Breast epithelium (tissue), 4 donors: ENCODE measurements at regions not wholly inside any gene's neighbourhood (a gene's known extent, or its start where the extent isn't known, plus 50 kb on each side); places are given as distances from the start of the nearest gene placed in this dataset.

ENCODE experiments used
- DNase-seq, 2 donors: peaks; one replicate each; pipeline ENCODE4 v3.0.0-alpha.2; 2019; ENCODE audit warnings: low spot score in 2 of 2
- H3K27ac ChIP-seq, 2 donors: fragments of 200-600 bp; sonication (generic) in 1 of 2; one replicate each; pipeline ENCODE4 v1.5.1; 2016 to 2019; ENCODE audit warnings: mild to moderate bottlenecking in 1 of 2
- H3K27me3 ChIP-seq, 2 donors: fragments of 200-600 bp; sonication (generic) in 1 of 2; one replicate each; pipeline versions ENCODE4 v1.5.1 to v1.6.0; 2017 to 2019; ENCODE audit warnings: control low read depth in 1 of 2, mild to moderate bottlenecking in 1 of 2
- H3K36me3 ChIP-seq: fragments of 200-600 bp; one replicate; pipeline ENCODE4 v1.5.1; 2019
- H3K4me1 ChIP-seq, 2 donors: fragments of 200-600 bp; sonication (generic); one replicate each; pipeline ENCODE4 v1.5.1; 2016 to 2019; ENCODE audit warnings: control low read depth in 1 of 2
- H3K4me3 ChIP-seq, 3 donors: fragments of 200-600 bp; sonication (generic); 1 replicate in 2 of 3; 2 replicates in 1 of 3; pipeline ENCODE4 v1.5.1; 2016 to 2019; ENCODE audit warnings: mild to moderate bottlenecking in 3 of 3, moderate library complexity in 2 of 3
- H3K9me3 ChIP-seq, 2 donors: fragments of 200-600 bp; sonication (generic) in 1 of 2; one replicate each; pipeline ENCODE4 v1.5.1; 2016 to 2019; ENCODE audit warnings: control low read depth in 1 of 2
- POLR2A ChIP-seq: fragments of 450-650 bp; IDR thresholded peaks from one replicate; pipeline ENCODE4 v1.6.1; 2016; ENCODE audit warnings: antibody characterized with exemption, mild to moderate bottlenecking, moderate library complexity
- POLR2AphosphoS5 ChIP-seq, 3 donors: sonication (generic); formaldehyde crosslinking; IDR thresholded peaks; one replicate each; pipeline ENCODE4 v1.6.1; 2017; ENCODE audit warnings: antibody characterized with exemption in 3 of 3
- intact Hi-C: fragments of 100-400 bp; cut with DNase I; formaldehyde crosslinking; loops from one replicate; pipeline ENCODE4 v1.15.1; 2023; ENCODE audit warnings: low total_unique reads
- TF ChIP-seq, protein P1 (sequence below), 3 donors: fragments of 450-650 bp; IDR thresholded peaks; one replicate each; pipeline ENCODE4 v1.5.1; 2016 to 2017; ENCODE audit warnings: antibody characterized with exemption in 3 of 3, mild to moderate bottlenecking in 3 of 3, moderate library complexity in 3 of 3

DNA sequence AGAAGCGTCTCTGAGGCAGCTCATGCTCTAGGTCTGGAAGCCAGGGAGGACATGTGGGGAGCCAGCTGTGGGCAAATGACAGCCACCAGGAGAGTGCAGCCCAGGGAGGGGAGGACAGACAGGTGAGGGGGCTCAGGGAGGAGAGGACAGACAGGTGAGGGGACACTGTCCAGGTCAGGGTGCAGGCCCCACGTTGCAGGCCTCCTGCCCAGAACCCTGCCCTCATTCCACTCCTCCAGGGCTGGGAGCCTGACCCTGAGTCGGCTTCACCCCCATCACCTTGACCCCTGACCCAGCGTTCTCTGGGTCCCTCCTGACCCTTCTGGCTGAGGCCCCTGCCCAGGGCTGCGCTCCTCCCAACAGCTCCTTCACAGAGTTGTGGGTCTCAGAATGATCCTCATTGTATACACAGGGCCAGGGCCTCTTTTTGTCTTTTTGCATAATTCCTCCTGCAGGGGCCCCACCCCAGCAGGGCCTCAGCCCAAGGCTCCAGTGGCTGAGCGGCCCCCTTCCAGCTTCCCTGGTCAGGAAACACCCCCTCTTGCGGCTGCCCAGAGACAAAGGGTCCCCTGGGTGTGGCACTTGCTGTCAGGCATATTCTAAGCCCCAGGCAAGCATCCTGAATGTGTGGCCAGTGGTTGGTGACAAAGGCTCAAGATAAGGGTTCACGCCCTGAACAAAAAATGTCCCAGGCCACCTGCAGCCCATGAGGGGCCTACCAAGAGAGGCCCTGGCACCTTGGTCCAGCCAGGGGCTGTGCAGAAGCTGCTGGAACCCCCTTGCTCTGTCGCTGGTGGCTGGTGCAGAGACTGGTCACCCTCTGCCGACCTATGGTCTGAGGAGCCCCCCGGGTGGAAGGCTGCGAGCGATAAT, 853.0 kb downstream of the BRD1 start:
- Histone ChIP-seq H3K27ac (no peak overlapping the region), H3K9me3 (peaks cover 0 to 4% of the 10 kb centered on the region in 2 donors), H3K4me3 (no peak overlapping the region), H3K36me3 (no peaks in the 10 kb centered on the region), H3K4me1 (no peaks in the 10 kb centered on the region), H3K27me3 (peaks cover 0 to 35% of the 10 kb centered on the region in 2 donors)
- no peak for DNase-seq
- TF ChIP-seq, protein P1, sequence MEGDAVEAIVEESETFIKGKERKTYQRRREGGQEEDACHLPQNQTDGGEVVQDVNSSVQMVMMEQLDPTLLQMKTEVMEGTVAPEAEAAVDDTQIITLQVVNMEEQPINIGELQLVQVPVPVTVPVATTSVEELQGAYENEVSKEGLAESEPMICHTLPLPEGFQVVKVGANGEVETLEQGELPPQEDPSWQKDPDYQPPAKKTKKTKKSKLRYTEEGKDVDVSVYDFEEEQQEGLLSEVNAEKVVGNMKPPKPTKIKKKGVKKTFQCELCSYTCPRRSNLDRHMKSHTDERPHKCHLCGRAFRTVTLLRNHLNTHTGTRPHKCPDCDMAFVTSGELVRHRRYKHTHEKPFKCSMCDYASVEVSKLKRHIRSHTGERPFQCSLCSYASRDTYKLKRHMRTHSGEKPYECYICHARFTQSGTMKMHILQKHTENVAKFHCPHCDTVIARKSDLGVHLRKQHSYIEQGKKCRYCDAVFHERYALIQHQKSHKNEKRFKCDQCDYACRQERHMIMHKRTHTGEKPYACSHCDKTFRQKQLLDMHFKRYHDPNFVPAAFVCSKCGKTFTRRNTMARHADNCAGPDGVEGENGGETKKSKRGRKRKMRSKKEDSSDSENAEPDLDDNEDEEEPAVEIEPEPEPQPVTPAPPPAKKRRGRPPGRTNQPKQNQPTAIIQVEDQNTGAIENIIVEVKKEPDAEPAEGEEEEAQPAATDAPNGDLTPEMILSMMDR (IDR thresholded peaks at IDR 0.05), result no peak
- TF ChIP-seq POLR2AphosphoS5 (IDR thresholded peaks at IDR 0.05) (no peak), POLR2A (no peak)
- intact Hi-C loops, result no loop called here

DNA sequence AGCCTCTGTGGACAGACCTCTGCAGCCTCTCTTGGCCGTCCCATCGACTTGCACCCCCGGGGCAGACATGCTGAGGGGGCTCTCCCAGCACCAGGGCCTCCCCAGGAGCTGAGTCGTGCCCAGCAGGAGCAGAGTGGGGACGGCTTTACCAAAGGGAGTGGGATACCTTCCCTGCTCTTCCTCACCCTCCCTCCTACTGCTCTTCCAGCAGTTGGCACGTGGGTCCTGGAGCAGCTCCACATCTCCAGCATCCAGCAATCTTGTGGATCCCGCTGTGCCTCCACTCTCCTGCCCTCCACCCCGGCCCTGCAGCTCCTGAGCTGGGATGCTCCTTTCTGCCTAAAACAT, 854.0 kb downstream of the BRD1 start:
- no peak overlapping the region for H3K27ac ChIP-seq
- H3K4me3 ChIP-seq, result no peak overlapping the region
- DNase-seq, result no peak
- TF ChIP-seq POLR2A, result no peak
- TF ChIP-seq POLR2AphosphoS5 (IDR thresholded peaks at IDR 0.05), result no peak
- TF ChIP-seq, protein P1 (IDR thresholded peaks at IDR 0.05), result no peak
- intact Hi-C loops, result no loop called here
- no peaks in the 10 kb centered on the region for H3K9me3 ChIP-seq
- H3K4me1 ChIP-seq, result no peaks in the 10 kb centered on the region
- H3K36me3 ChIP-seq, result no peaks in the 10 kb centered on the region
- H3K27me3 ChIP-seq, result peaks cover 0 to 39% of the 10 kb centered on the region in 2 donors

DNA sequence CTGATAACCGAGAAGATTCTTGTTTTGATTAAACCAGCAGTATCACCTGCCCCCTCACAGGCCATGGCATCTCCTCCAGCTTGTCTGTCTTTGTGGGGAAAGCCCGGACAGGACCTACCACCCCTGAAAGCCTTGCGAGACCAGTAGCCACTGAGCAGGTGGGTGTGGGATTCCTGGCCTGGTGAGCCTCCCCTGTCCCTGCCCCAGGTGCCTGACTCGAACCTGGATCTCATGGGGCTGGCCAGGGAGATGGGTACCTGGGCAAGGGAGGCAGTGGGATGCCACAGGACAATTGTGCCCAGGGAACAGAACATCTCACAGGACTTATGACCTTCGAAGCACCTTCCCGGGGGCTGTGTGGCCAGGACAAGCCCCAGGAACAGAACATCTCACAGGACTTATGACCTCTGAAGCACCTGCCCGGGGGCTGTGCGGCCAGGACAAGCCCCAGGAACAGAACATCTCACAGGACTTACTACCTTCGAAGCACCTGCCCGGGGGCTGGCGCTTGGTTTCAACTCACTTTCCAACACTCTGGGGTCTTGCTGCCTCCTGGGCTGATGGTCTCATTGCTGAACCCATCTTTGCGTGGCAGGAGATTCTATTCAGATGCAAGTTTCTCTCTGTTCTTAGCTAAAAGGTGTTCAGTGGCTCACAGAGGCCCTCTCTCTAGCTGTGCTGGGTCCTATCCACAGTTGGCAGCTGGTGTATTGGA, 854.5 kb downstream of the BRD1 start:
- Histone ChIP-seq H3K27me3 (peaks cover 0 to 40% of the 10 kb centered on the region in 2 donors), H3K36me3 (no peaks in the 10 kb centered on the region), H3K4me3 (no peak overlapping the region), H3K27ac (no peak overlapping the region), H3K9me3 (no peaks in the 10 kb centered on the region), H3K4me1 (no peaks in the 10 kb centered on the region)
- intact Hi-C loops, result no loop called here
- DNase-seq, result no peak
- no peak for TF ChIP-seq POLR2AphosphoS5 (IDR thresholded peaks at IDR 0.05)
- TF ChIP-seq, protein P1 (IDR thresholded peaks at IDR 0.05), result no peak
- no peak for TF ChIP-seq POLR2A

- no peaks in the 10 kb centered on the region for H3K9me3 ChIP-seq
- DNase-seq, result peak in 1 of 2 donors; percentile 17
Observed at GRCh38 chr22:48968201-48968959, 859.3 kb downstream of the BRD1 start.

More at GRCh38 chr22:48968201-48968959, 859.3 kb downstream of the BRD1 start:
- Histone ChIP-seq H3K4me1 (no peaks in the 10 kb centered on the region), H3K27ac (no peak overlapping the region), H3K27me3 (peaks cover 0 to 20% of the 10 kb centered on the region in 2 donors), H3K4me3 (no peak overlapping the region), H3K36me3 (no peaks in the 10 kb centered on the region)
- intact Hi-C loops, result no loop called here
- TF ChIP-seq, protein P1 (IDR thresholded peaks at IDR 0.05), result peak in 1 of 3 donors; percentile 36
- TF ChIP-seq POLR2A, result no peak
